ENCODE measurements at regions not wholly inside any gene's neighbourhood (a gene's known extent, or its start where the extent isn't known, plus 50 kb on each side); places are given as distances from the start of the nearest gene placed in this dataset.

DNA sequence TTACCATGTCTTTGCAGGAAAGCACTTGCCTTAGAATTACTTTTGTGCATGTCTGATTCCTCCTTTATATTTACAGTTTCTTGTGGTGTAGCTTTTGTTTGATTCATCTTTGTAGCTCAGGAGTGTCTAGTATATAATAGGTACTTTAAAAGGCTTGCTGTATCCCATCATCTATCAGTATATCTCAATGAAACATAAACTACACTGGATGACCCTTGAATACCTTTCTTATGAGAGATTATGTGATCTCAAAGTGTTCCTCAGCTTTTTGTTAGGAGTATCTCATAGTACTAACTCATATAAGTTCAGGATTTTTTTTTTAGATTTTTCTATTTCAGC, 234.8 kb downstream of the PYDC2 start:
- TF ChIP-seq POU2F2 (IDR thresholded peaks at IDR 0.05; ENCODE audit: low read depth, low read length) (no peak), POLR2A (IDR thresholded peaks at IDR 0.05; ENCODE audit: low read depth, low read length) (no peak), POLR2AphosphoS5 (IDR thresholded peaks at IDR 0.05; ENCODE audit: low read depth, low read length) (no peak), TAF1 (IDR thresholded peaks at IDR 0.05; ENCODE audit: low read depth, low read length) (no peak), SPI1 (IDR thresholded peaks at IDR 0.05; ENCODE audit: low read depth, low read length) (no peak), PAX5 (IDR thresholded peaks at IDR 0.05; ENCODE audit: insufficient read depth, low read length, severe bottlenecking) (no peak)

Data from GM12891 (cell line).